ENCODE measurements at regions not wholly inside any gene's neighbourhood (a gene's known extent, or its start where the extent isn't known, plus 50 kb on each side); places are given as distances from the start of the nearest gene placed in this dataset.

DNA sequence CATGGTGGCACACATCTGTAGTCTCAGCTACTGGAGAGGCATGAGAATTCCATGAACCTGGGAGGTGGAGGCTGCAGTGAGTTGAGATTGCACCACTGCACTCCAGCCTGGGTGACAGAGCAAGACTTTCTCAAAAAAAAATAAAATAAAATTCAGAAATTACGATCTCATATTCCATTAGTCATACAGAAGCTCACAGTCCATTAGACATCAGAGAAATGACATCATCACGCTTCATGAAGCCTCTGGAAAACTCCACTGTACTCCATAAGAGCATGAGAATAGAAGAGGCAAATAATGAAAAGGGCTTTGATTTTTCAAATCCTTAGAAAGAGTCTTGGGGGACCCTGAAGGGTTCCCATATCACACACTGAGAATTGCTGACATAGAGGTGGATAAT, 145.0 kb upstream of the MITF start:
- TF ChIP-seq GABPA (IDR thresholded peaks at IDR 0.05; ENCODE audit: low read depth) = no peak
- no peak for TF ChIP-seq YY1 (IDR thresholded peaks at IDR 0.05; ENCODE audit: low read depth)
- no peak for TF ChIP-seq CHD2 (IDR thresholded peaks at IDR 0.05; ENCODE audit: low read length, partially characterized antibody)
- no peak for TF ChIP-seq RXRA (IDR thresholded peaks at IDR 0.05; ENCODE audit: borderline replicate concordance, low read depth)
- no peak for TF ChIP-seq POLR2AphosphoS5 (IDR thresholded peaks at IDR 0.05; ENCODE audit: low read depth, low read length)
- TF ChIP-seq RCOR1 (IDR thresholded peaks at IDR 0.05; ENCODE audit: low read length) = no peak
- no peak for TF ChIP-seq FOXM1 (IDR thresholded peaks at IDR 0.05; ENCODE audit: low read depth)
- no peak for TF ChIP-seq SMC3 (IDR thresholded peaks at IDR 0.05; ENCODE audit: low read depth, low read length)
- no peak for TF ChIP-seq IRF3 (IDR thresholded peaks at IDR 0.05; ENCODE audit: low read depth, low read length)
- TF ChIP-seq REST (IDR thresholded peaks at IDR 0.05; ENCODE audit: low read depth, low read length) = no peak
- TF ChIP-seq MXI1 (IDR thresholded peaks at IDR 0.05; ENCODE audit: low read depth, low read length) = no peak
- no peak for TF ChIP-seq NRF1 (IDR thresholded peaks at IDR 0.05; ENCODE audit: low read depth, low read length)
- no peak for TF ChIP-seq FOSL2 (IDR thresholded peaks at IDR 0.05; ENCODE audit: borderline replicate concordance, low read depth)
- no peak for TF ChIP-seq TAF1 (IDR thresholded peaks at IDR 0.05; ENCODE audit: borderline replicate concordance, low read depth, low read length)
- no peak for TF ChIP-seq TEAD4 (IDR thresholded peaks at IDR 0.05; ENCODE audit: borderline replicate concordance, insufficient read depth)
- no peak for TF ChIP-seq CTCF (IDR thresholded peaks at IDR 0.05)
- TF ChIP-seq NFIC (IDR thresholded peaks at IDR 0.05; ENCODE audit: borderline replicate concordance) = no peak
- TF ChIP-seq RAD21 (IDR thresholded peaks at IDR 0.05; ENCODE audit: low read length) = no peak
- no peak for TF ChIP-seq SIN3A (IDR thresholded peaks at IDR 0.05; ENCODE audit: borderline replicate concordance, low read depth, low read length)
- TF ChIP-seq ELF1 (IDR thresholded peaks at IDR 0.05) = no peak
- Histone ChIP-seq H3K36me3 (replicated peaks in 1 of 2; ENCODE audit: control insufficient read depth in 1 of 2, insufficient read depth in 2 of 2, low read length in 1 of 2) (no peaks in the 10 kb centered on the region), H3K9me2 (no peaks in the 10 kb centered on the region), H3K4me2 (no peak overlapping the region), H3K27me3 (ENCODE audit: insufficient read depth) (no peaks in the 10 kb centered on the region), H3K9me3 (no peaks in the 10 kb centered on the region), H4K20me1 (ENCODE audit: insufficient read depth) (no peaks in the 10 kb centered on the region), H3K27ac (ENCODE audit: low read depth in 2 of 2, low read length in 1 of 2) (no peak overlapping the region), H3K4me1 (ENCODE audit: control insufficient read depth in 1 of 2, insufficient read depth in 2 of 2, low read depth in 1 of 2, low read length in 1 of 2) (no peaks in the 10 kb centered on the region), H3F3A (replicated peaks; ENCODE audit: insufficient read depth) (no peaks in the 10 kb centered on the region), H3K9ac (no peak overlapping the region), H2AFZ (ENCODE audit: low read depth) (no peak overlapping the region), H3K79me2 (ENCODE audit: insufficient read depth) (no peaks in the 10 kb centered on the region), H3K4me3 (ENCODE audit: low read depth in 2 of 2, low read length in 1 of 2) (no peak overlapping the region)
- ChIA-PET CTCF (no interaction called here), POLR2A (no interaction called here)
- WGBS (ENCODE audit: low lambda C conversion rate) = 19% methylated on average over 2 of the region's 2 CpGs
- DNase-seq = no peak

All from SK-N-SH (cell line).